Fibroblast of peridontal ligament (primary cell): ENCODE measurements at regions not wholly inside any gene's neighbourhood (a gene's known extent, or its start where the extent isn't known, plus 50 kb on each side); places are given as distances from the start of the nearest gene placed in this dataset.

Source experiments
- DNase-seq: peaks from one replicate; pipeline ENCODE4 v3.0.0-alpha.2; 2010; ENCODE audit errors: extremely low read depth

GRCh38 chr11:115848611-115849010 lies 344.4 kb upstream of the CADM1 start:
- DNase-seq: peak; percentile 4

- no peak for DNase-seq
Observed at GRCh38 chr11:115848080-115848479, 343.9 kb upstream of the CADM1 start.

GRCh38 chr11:115845872-115846271 lies 341.7 kb upstream of the CADM1 start:
- no peak for DNase-seq

- no peak for DNase-seq
Observed at GRCh38 chr11:115843685-115844084, 339.5 kb upstream of the CADM1 start.

GRCh38 chr11:115843111-115843510 lies 338.9 kb upstream of the CADM1 start:
- DNase-seq: no peak

GRCh38 chr11:115820026-115820425 lies 315.8 kb upstream of the CADM1 start:
- DNase-seq: no peak

- no peak for DNase-seq
Observed at GRCh38 chr11:115819014-115819413, 314.8 kb upstream of the CADM1 start.

- no peak for DNase-seq
Observed at GRCh38 chr11:115817844-115818468, 313.7 kb upstream of the CADM1 start.

- DNase-seq: no peak
Observed at GRCh38 chr11:115808351-115808940, 304.2 kb upstream of the CADM1 start.

- DNase-seq: no peak
Observed at GRCh38 chr11:115806056-115806455, 301.8 kb upstream of the CADM1 start.

- DNase-seq: no peak
Observed at GRCh38 chr11:115803073-115803740, 299.0 kb upstream of the CADM1 start.

GRCh38 chr11:115802641-115803040 lies 298.4 kb upstream of the CADM1 start:
- no peak for DNase-seq

GRCh38 chr11:115792903-115793302 lies 288.7 kb upstream of the CADM1 start:
- DNase-seq: no peak

- DNase-seq: no peak
Observed at GRCh38 chr11:115787302-115787701, 283.1 kb upstream of the CADM1 start.

- DNase-seq: no peak
Observed at GRCh38 chr11:115784796-115785521, 280.7 kb upstream of the CADM1 start.

GRCh38 chr11:115780646-115781362 lies 276.6 kb upstream of the CADM1 start:
- DNase-seq: no peak

- no peak for DNase-seq
Observed at GRCh38 chr11:115778928-115779650, 274.9 kb upstream of the CADM1 start.

- DNase-seq: no peak
Observed at GRCh38 chr11:115776916-115777315, 272.7 kb upstream of the CADM1 start.

GRCh38 chr11:115775846-115776245 lies 271.6 kb upstream of the CADM1 start:
- DNase-seq: no peak

- no peak for DNase-seq
Observed at GRCh38 chr11:115774756-115775155, 270.5 kb upstream of the CADM1 start.

- DNase-seq: no peak
Observed at GRCh38 chr11:115769891-115770290, 265.7 kb upstream of the CADM1 start.
